ENCODE measurements at regions not wholly inside any gene's neighbourhood (a gene's known extent, or its start where the extent isn't known, plus 50 kb on each side); places are given as distances from the start of the nearest gene placed in this dataset.

DNA sequence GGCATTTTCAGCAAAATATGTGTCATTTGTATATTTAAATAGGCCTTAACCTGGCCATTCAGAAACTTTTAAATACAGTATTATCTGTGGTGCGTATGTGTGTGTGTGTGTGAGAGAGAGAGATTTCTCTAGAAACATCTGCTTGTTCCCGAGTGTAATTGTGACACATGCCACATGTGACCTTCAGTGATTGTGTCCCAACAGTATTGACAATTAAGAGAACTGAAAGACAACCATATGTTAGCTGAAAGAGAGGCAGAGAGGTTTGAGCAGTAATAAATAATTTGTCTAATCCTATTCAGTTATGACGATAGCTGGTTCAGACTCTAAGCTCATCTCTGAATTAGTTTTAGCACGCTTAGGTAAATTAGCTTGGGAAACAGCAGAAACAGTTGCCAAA is 1503.1 kb downstream of the PCDH9 start:
- no peak overlapping the region for H2AFZ ChIP-seq
- Mint-ChIP-seq H3K27ac (no peak overlapping the region), H3K36me3 (ENCODE audit: low read depth) (no peaks in the 10 kb centered on the region), H3K27me3 (ENCODE audit: insufficient read depth, low read depth, poor library complexity) (no peaks in the 10 kb centered on the region), H3K4me1 (no peaks in the 10 kb centered on the region), H3K4me3 (no peak overlapping the region), H3K9me3 (no peaks in the 10 kb centered on the region)
- no peaks in the 10 kb centered on the region for H3K4me1 ChIP-seq (ENCODE audit: insufficient read depth)
- H3F3A ChIP-seq (replicated peaks; ENCODE audit: low read depth), result no peaks in the 10 kb centered on the region
- no peak overlapping the region for H3K27ac ChIP-seq (ENCODE audit: low read depth)
- no peaks in the 10 kb centered on the region for H4K20me1 ChIP-seq (replicated peaks; ENCODE audit: insufficient read depth)
- DNase-seq (ENCODE audit: low spot score), result no peak
- no peaks in the 10 kb centered on the region for H3K27me3 ChIP-seq (ENCODE audit: insufficient read depth)
- H3K79me2 ChIP-seq (replicated peaks; ENCODE audit: insufficient read depth), result no peaks in the 10 kb centered on the region
- TF ChIP-seq, protein P1, sequence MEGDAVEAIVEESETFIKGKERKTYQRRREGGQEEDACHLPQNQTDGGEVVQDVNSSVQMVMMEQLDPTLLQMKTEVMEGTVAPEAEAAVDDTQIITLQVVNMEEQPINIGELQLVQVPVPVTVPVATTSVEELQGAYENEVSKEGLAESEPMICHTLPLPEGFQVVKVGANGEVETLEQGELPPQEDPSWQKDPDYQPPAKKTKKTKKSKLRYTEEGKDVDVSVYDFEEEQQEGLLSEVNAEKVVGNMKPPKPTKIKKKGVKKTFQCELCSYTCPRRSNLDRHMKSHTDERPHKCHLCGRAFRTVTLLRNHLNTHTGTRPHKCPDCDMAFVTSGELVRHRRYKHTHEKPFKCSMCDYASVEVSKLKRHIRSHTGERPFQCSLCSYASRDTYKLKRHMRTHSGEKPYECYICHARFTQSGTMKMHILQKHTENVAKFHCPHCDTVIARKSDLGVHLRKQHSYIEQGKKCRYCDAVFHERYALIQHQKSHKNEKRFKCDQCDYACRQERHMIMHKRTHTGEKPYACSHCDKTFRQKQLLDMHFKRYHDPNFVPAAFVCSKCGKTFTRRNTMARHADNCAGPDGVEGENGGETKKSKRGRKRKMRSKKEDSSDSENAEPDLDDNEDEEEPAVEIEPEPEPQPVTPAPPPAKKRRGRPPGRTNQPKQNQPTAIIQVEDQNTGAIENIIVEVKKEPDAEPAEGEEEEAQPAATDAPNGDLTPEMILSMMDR (conservative IDR thresholded peaks at IDR 0.05; ENCODE audit: low read depth in 2 of 2), result no peak
- TF ChIP-seq CREB1 (CRISPR knock-in tag; IDR thresholded peaks at IDR 0.05; ENCODE audit: low read depth) (no peak), ETS1 (IDR thresholded peaks at IDR 0.05) (no peak), JUNB (IDR thresholded peaks at IDR 0.05; ENCODE audit: unreplicated experiment) (no peak), ZNF114 (CRISPR knock-in tag; IDR thresholded peaks at IDR 0.05) (no peak), EZH2 (IDR thresholded peaks at IDR 0.05; ENCODE audit: low read depth, unreplicated experiment) (no peak), POLR2AphosphoS5 (IDR thresholded peaks at IDR 0.05; ENCODE audit: low read depth) (no peak), NANOG (IDR thresholded peaks at IDR 0.05; ENCODE audit: borderline replicate concordance) (no peak), REST (IDR thresholded peaks at IDR 0.05; ENCODE audit: unreplicated experiment) (no peak), ZNF331 (CRISPR knock-in tag; IDR thresholded peaks at IDR 0.05; ENCODE audit: low read depth) (no peak), STAT1 (IDR thresholded peaks at IDR 0.05; ENCODE audit: unreplicated experiment) (no peak), EZH2phosphoT487 (IDR thresholded peaks at IDR 0.05; ENCODE audit: unreplicated experiment) (no peak)
- TF ChIP-seq, protein P2, sequence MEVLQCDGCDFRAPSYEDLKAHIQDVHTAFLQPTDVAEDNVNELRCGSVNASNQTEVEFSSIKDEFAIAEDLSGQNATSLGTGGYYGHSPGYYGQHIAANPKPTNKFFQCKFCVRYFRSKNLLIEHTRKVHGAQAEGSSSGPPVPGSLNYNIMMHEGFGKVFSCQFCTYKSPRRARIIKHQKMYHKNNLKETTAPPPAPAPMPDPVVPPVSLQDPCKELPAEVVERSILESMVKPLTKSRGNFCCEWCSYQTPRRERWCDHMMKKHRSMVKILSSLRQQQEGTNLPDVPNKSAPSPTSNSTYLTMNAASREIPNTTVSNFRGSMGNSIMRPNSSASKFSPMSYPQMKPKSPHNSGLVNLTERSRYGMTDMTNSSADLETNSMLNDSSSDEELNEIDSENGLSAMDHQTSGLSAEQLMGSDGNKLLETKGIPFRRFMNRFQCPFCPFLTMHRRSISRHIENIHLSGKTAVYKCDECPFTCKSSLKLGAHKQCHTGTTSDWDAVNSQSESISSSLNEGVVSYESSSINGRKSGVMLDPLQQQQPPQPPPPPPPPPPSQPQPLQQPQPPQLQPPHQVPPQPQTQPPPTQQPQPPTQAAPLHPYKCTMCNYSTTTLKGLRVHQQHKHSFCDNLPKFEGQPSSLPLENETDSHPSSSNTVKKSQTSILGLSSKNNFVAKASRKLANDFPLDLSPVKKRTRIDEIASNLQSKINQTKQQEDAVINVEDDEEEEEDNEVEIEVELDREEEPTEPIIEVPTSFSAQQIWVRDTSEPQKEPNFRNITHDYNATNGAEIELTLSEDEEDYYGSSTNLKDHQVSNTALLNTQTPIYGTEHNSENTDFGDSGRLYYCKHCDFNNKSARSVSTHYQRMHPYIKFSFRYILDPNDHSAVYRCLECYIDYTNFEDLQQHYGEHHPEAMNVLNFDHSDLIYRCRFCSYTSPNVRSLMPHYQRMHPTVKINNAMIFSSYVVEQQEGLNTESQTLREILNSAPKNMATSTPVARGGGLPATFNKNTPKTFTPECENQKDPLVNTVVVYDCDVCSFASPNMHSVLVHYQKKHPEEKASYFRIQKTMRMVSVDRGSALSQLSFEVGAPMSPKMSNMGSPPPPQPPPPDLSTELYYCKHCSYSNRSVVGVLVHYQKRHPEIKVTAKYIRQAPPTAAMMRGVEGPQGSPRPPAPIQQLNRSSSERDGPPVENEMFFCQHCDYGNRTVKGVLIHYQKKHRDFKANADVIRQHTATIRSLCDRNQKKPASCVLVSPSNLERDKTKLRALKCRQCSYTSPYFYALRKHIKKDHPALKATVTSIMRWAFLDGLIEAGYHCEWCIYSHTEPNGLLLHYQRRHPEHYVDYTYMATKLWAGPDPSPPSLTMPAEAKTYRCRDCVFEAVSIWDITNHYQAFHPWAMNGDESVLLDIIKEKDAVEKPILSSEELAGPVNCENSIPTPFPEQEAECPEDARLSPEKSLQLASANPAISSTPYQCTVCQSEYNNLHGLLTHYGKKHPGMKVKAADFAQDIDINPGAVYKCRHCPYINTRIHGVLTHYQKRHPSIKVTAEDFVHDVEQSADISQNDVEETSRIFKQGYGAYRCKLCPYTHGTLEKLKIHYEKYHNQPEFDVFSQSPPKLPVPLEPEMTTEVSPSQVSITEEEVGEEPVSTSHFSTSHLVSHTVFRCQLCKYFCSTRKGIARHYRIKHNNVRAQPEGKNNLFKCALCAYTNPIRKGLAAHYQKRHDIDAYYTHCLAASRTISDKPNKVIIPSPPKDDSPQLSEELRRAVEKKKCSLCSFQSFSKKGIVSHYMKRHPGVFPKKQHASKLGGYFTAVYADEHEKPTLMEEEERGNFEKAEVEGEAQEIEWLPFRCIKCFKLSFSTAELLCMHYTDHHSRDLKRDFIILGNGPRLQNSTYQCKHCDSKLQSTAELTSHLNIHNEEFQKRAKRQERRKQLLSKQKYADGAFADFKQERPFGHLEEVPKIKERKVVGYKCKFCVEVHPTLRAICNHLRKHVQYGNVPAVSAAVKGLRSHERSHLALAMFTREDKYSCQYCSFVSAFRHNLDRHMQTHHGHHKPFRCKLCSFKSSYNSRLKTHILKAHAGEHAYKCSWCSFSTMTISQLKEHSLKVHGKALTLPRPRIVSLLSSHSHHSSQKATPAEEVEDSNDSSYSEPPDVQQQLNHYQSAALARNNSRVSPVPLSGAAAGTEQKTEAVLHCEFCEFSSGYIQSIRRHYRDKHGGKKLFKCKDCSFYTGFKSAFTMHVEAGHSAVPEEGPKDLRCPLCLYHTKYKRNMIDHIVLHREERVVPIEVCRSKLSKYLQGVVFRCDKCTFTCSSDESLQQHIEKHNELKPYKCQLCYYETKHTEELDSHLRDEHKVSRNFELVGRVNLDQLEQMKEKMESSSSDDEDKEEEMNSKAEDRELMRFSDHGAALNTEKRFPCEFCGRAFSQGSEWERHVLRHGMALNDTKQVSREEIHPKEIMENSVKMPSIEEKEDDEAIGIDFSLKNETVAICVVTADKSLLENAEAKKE (CRISPR knock-in tag; IDR thresholded peaks at IDR 0.05), result no peak
- H3K4me2 ChIP-seq, result no peak overlapping the region
- no peak for ATAC-seq
- H3K36me3 ChIP-seq (ENCODE audit: insufficient read depth), result no peaks in the 10 kb centered on the region
- H3K9me2 ChIP-seq (ENCODE audit: insufficient read depth), result no peaks in the 10 kb centered on the region
- no peak overlapping the region for H3K4me3 ChIP-seq

All from GM23338 (cell line).